Naive thymus-derived CD8-positive, alpha-beta T cell (primary cell): ENCODE measurements at regions not wholly inside any gene's neighbourhood (a gene's known extent, or its start where the extent isn't known, plus 50 kb on each side); places are given as distances from the start of the nearest gene placed in this dataset.
A peak's percentile ranks its signal among the peaks of the same experiment; 100 is the strongest.
"Not testable (repeated sequence)": the region's sequence is repeated elsewhere in the genome, so short reads cannot be mapped to it uniquely, and the experiment has no call there.

ENCODE experiments used
- ATAC-seq, 2 donors: fragments of 150-1000 bp; cut with Tn5 transposase in 1 of 2; sonication (Bioruptor Pico), chemical (Tn5 transposase) in 1 of 2; 1 replicate in 1 of 2; 2 replicates in 1 of 2; pipeline ENCODE4 v1.10.0; 2021; ENCODE audit warnings: mild to moderate bottlenecking in 2 of 2, moderate library complexity in 2 of 2
- POLR2A ChIA-PET: fragments of 350-600 bp; sonication (Branson Sonifier 250); formaldehyde crosslinking; loops from one replicate; lab custom pipeline; 2021; ENCODE audit warnings: antibody characterized with exemption; lab: Charles Lee
- DNase-seq, 10 donors: peaks; one replicate each; pipeline versions ENCODE4 v3.0.0 to v3.0.0-alpha.2; 2020 to 2022
- H3K27ac Mint-ChIP-seq, 10 donors: one replicate each; pipeline ENCODE4 v1.8.0; 2020 to 2022; ENCODE audit warnings: mild to moderate bottlenecking in 10 of 10, mixed read lengths in 10 of 10, moderate library complexity in 4 of 10, inconsistent platforms in 1 of 10
- H3K27me3 Mint-ChIP-seq, 5 donors: one replicate each; pipeline ENCODE4 v1.8.0; 2021 to 2022; ENCODE audit warnings: mixed read lengths in 5 of 5
- H3K36me3 Mint-ChIP-seq, 3 donors: one replicate each; pipeline ENCODE4 v1.8.0; 2020 to 2022; ENCODE audit warnings: mixed read lengths in 3 of 3, mild to moderate bottlenecking in 2 of 3, inconsistent platforms in 1 of 3
- H3K4me1 Mint-ChIP-seq, 4 donors: one replicate each; pipeline ENCODE4 v1.8.0; 2021 to 2022; ENCODE audit warnings: mixed read lengths in 4 of 4
- H3K4me3 Mint-ChIP-seq, 10 donors: one replicate each; pipeline ENCODE4 v1.8.0; 2020 to 2022; ENCODE audit warnings: mild to moderate bottlenecking in 10 of 10, mixed read lengths in 10 of 10, moderate library complexity in 6 of 10, inconsistent platforms in 1 of 10
- H3K9me3 Mint-ChIP-seq, 9 donors: one replicate each; pipeline ENCODE4 v1.8.0; 2020 to 2022; ENCODE audit warnings: mixed read lengths in 9 of 9, mild to moderate bottlenecking in 3 of 9, inconsistent platforms in 1 of 9, moderate library complexity in 1 of 9

GRCh38 chr18:9022397-9023155 is 79.9 kb upstream of the NDUFV2 start:
- POLR2A ChIA-PET: no interaction called here
- H3K27me3 Mint-ChIP-seq: peaks cover 4 to 22% (median 10%) of the 10 kb centered on the region in 5 donors
- H3K4me1 Mint-ChIP-seq: peaks cover 0 to 5% (median 2%) of the 10 kb centered on the region in 4 donors
- DNase-seq: no peak
- no peak overlapping the region for H3K27ac Mint-ChIP-seq
- peaks cover 0 to 3% (median 0%) of the 10 kb centered on the region in 9 donors for H3K9me3 Mint-ChIP-seq
- no peak for ATAC-seq
- H3K4me3 Mint-ChIP-seq: no peak overlapping the region
- peaks cover 0 to 4% (median 2%) of the 10 kb centered on the region in 3 donors for H3K36me3 Mint-ChIP-seq

- H3K36me3 Mint-ChIP-seq, ATAC-seq, H3K4me3 Mint-ChIP-seq, H3K9me3 Mint-ChIP-seq, H3K4me1 Mint-ChIP-seq, POLR2A ChIA-PET, H3K27ac Mint-ChIP-seq, DNase-seq: not testable (repeated sequence)
- peaks cover 2 to 13% (median 8%) of the 10 kb centered on the region in 5 donors for H3K27me3 Mint-ChIP-seq
Observed at GRCh38 chr18:9024031-9024646, 78.4 kb upstream of the NDUFV2 start.

GRCh38 chr18:9025091-9025838 is 77.2 kb upstream of the NDUFV2 start:
- H3K9me3 Mint-ChIP-seq: no peaks in the 10 kb centered on the region

GRCh38 chr18:9029131-9029530 is 73.4 kb upstream of the NDUFV2 start:
- no peaks in the 10 kb centered on the region for H3K36me3 Mint-ChIP-seq
- peaks cover 1 to 9% (median 7%) of the 10 kb centered on the region in 5 donors for H3K27me3 Mint-ChIP-seq
- no peak overlapping the region for H3K27ac Mint-ChIP-seq
- no peaks in the 10 kb centered on the region for H3K4me1 Mint-ChIP-seq
- no peaks in the 10 kb centered on the region for H3K9me3 Mint-ChIP-seq
- no peak overlapping the region for H3K4me3 Mint-ChIP-seq
- POLR2A ChIA-PET: no interaction called here
- ATAC-seq: no peak
- DNase-seq: no peak

More at GRCh38 chr18:9025091-9025838, 77.2 kb upstream of the NDUFV2 start:
- H3K4me1 Mint-ChIP-seq: no peaks in the 10 kb centered on the region
- no peak overlapping the region for H3K27ac Mint-ChIP-seq
- peaks cover 0 to 2% (median 0%) of the 10 kb centered on the region in 3 donors for H3K36me3 Mint-ChIP-seq
- ATAC-seq: no peak
- no peak overlapping the region for H3K4me3 Mint-ChIP-seq
- no peak for DNase-seq
- POLR2A ChIA-PET: no interaction called here
- H3K27me3 Mint-ChIP-seq: peaks cover 1 to 9% (median 7%) of the 10 kb centered on the region in 5 donors

GRCh38 chr18:9032519-9032918 is 70.0 kb upstream of the NDUFV2 start:
- no peak overlapping the region for H3K27ac Mint-ChIP-seq
- no peak for ATAC-seq
- H3K27me3 Mint-ChIP-seq: peaks cover 0 to 2% (median 0%) of the 10 kb centered on the region in 5 donors
- H3K4me1 Mint-ChIP-seq: no peaks in the 10 kb centered on the region
- no peak overlapping the region for H3K4me3 Mint-ChIP-seq
- no peaks in the 10 kb centered on the region for H3K9me3 Mint-ChIP-seq
- POLR2A ChIA-PET: no interaction called here
- no peaks in the 10 kb centered on the region for H3K36me3 Mint-ChIP-seq
- no peak for DNase-seq

GRCh38 chr18:9038277-9038871 is 64.1 kb upstream of the NDUFV2 start:
- no peaks in the 10 kb centered on the region for H3K4me1 Mint-ChIP-seq
- no peaks in the 10 kb centered on the region for H3K36me3 Mint-ChIP-seq
- no peak for ATAC-seq
- POLR2A ChIA-PET: no interaction called here
- H3K27ac Mint-ChIP-seq: no peak overlapping the region
- DNase-seq: no peak
- no peaks in the 10 kb centered on the region for H3K9me3 Mint-ChIP-seq
- H3K27me3 Mint-ChIP-seq: peaks cover 0 to 2% (median 0%) of the 10 kb centered on the region in 5 donors
- H3K4me3 Mint-ChIP-seq: no peak overlapping the region

- POLR2A ChIA-PET: no interaction called here
- no peaks in the 10 kb centered on the region for H3K4me1 Mint-ChIP-seq
Observed at GRCh38 chr18:9039441-9040071, 62.9 kb upstream of the NDUFV2 start.

GRCh38 chr18:9042766-9043481 is 59.6 kb upstream of the NDUFV2 start:
- H3K4me1 Mint-ChIP-seq: no peaks in the 10 kb centered on the region
- DNase-seq (no peak), ATAC-seq (no peak)
- H3K27me3 Mint-ChIP-seq: peaks cover 0 to 2% (median 0%) of the 10 kb centered on the region in 5 donors
- peaks cover 0 to 6% (median 0%) of the 10 kb centered on the region in 9 donors for H3K9me3 Mint-ChIP-seq
- no peak overlapping the region for H3K27ac Mint-ChIP-seq
- no peak overlapping the region for H3K4me3 Mint-ChIP-seq
- no peaks in the 10 kb centered on the region for H3K36me3 Mint-ChIP-seq
- POLR2A ChIA-PET: no interaction called here

More at GRCh38 chr18:9039441-9040071, 62.9 kb upstream of the NDUFV2 start:
- Mint-ChIP-seq H3K9me3 (peaks cover 0 to 2% (median 0%) of the 10 kb centered on the region in 9 donors), H3K36me3 (no peaks in the 10 kb centered on the region), H3K27me3 (peaks cover 0 to 2% (median 0%) of the 10 kb centered on the region in 5 donors), H3K27ac (no peak overlapping the region), H3K4me3 (no peak overlapping the region)
- no peak for ATAC-seq
- no peak for DNase-seq

- DNase-seq: no peak
- Mint-ChIP-seq H3K27me3 (peaks cover 0 to 2% (median 0%) of the 10 kb centered on the region in 5 donors), H3K36me3 (no peaks in the 10 kb centered on the region), H3K4me3 (no peak overlapping the region), H3K27ac (peak overlapping the region in 1 of 10 donors; percentile 1), H3K4me1 (no peaks in the 10 kb centered on the region), H3K9me3 (peaks cover 0 to 6% (median 0%) of the 10 kb centered on the region in 9 donors)
- POLR2A ChIA-PET: no interaction called here
- no peak for ATAC-seq
Observed at GRCh38 chr18:9043581-9043980, 58.9 kb upstream of the NDUFV2 start.

GRCh38 chr18:9047715-9048114 is 54.8 kb upstream of the NDUFV2 start:
- H3K27me3 Mint-ChIP-seq: peaks cover 0 to 2% (median 0%) of the 10 kb centered on the region in 5 donors
- peaks cover 0 to 22% (median 0%) of the 10 kb centered on the region in 3 donors for H3K36me3 Mint-ChIP-seq
- no peak overlapping the region for H3K4me3 Mint-ChIP-seq
- ATAC-seq: no peak
- H3K27ac Mint-ChIP-seq: no peak overlapping the region
- POLR2A ChIA-PET: no interaction called here
- H3K4me1 Mint-ChIP-seq: peaks cover 0 to 1% (median 0%) of the 10 kb centered on the region in 4 donors
- no peak for DNase-seq
- peaks cover 0 to 31% (median 13%) of the 10 kb centered on the region in 9 donors for H3K9me3 Mint-ChIP-seq

- H3K4me1 Mint-ChIP-seq: peaks cover 0 to 1% (median 0%) of the 10 kb centered on the region in 4 donors
- no peak for ATAC-seq
- H3K36me3 Mint-ChIP-seq: peaks cover 0 to 27% (median 0%) of the 10 kb centered on the region in 3 donors
- no peak for DNase-seq
- H3K27ac Mint-ChIP-seq: no peak overlapping the region
- H3K4me3 Mint-ChIP-seq: no peak overlapping the region
- H3K27me3 Mint-ChIP-seq: peaks cover 0 to 2% (median 0%) of the 10 kb centered on the region in 5 donors
- POLR2A ChIA-PET: no interaction called here
- H3K9me3 Mint-ChIP-seq: peaks cover 0 to 36% (median 15%) of the 10 kb centered on the region in 9 donors
Observed at GRCh38 chr18:9048236-9048635, 54.3 kb upstream of the NDUFV2 start.
